B cell (primary cell): ENCODE measurements at regions not wholly inside any gene's neighbourhood (a gene's known extent, or its start where the extent isn't known, plus 50 kb on each side); places are given as distances from the start of the nearest gene placed in this dataset.

ENCODE experiments used
- ATAC-seq: fragments of 200-7000 bp; cut with Tn5 transposase; one replicate; pipeline ENCODE4 v1.10.0; 2021; ENCODE audit warnings: low read depth, mild to moderate bottlenecking, moderate number of reproducible peaks, moderate library complexity
- CTCF ChIA-PET: fragments of 350-600 bp; sonication (Branson Sonifier 250); formaldehyde crosslinking; loops from one replicate; lab custom pipeline; 2021; ENCODE audit warnings: antibody characterized with exemption, inconsistent platforms; lab: Charles Lee
- POLR2A ChIA-PET: fragments of 350-600 bp; sonication (Branson Sonifier 250); formaldehyde crosslinking; loops from one replicate; lab custom pipeline; 2021; ENCODE audit warnings: antibody characterized with exemption; lab: Charles Lee
- DNase-seq: peaks from one replicate; pipeline ENCODE4 v3.0.0; 2013
- H2AFZ ChIP-seq: 2 replicates; pipeline ENCODE4 v1.6.1; 2012; ENCODE audit warnings: mild to moderate bottlenecking, low read depth, low read length; ENCODE audit not compliant: insufficient read depth, poor library complexity, severe bottlenecking
- H3K27ac ChIP-seq, 2 donors: 1 replicate in 1 of 2; 2 replicates in 1 of 2; pipeline ENCODE4 v1.5.1; 2012 to 2013; ENCODE audit warnings: low read length in 2 of 2, mild to moderate bottlenecking in 2 of 2, moderate library complexity in 1 of 2
- H3K27me3 ChIP-seq, 4 experiments: fragments of 200-600 bp in 1 of 4; sonication (generic) in 1 of 4; replicated peaks in 1 of 4; 1 replicate in 2 of 4; 2 replicates in 2 of 4; pipeline versions ENCODE4 v1.6.1 to v1.7.0; 2013 to 2016; ENCODE audit warnings: low read length in 3 of 4, mild to moderate bottlenecking in 2 of 4, mixed read lengths in 1 of 4, moderate library complexity in 1 of 4; ENCODE audit not compliant: insufficient read depth in 4 of 4, control insufficient read depth in 3 of 4; ENCODE audit errors: control extremely low read depth in 1 of 4
- H3K36me3 ChIP-seq, 2 experiments: replicated peaks in 1 of 2; 1 replicate in 1 of 2; 2 replicates in 1 of 2; pipeline versions ENCODE4 v1.6.1 to v1.7.1; 2013; ENCODE audit warnings: low read length in 1 of 2; ENCODE audit not compliant: insufficient read depth in 2 of 2, control insufficient read depth in 1 of 2; ENCODE audit errors: control extremely low read depth in 1 of 2, extremely low read depth in 1 of 2
- H3K4me1 ChIP-seq, 2 donors: fragments of 200-600 bp in 1 of 2; sonication (generic) in 1 of 2; 1 replicate in 1 of 2; 2 replicates in 1 of 2; pipeline versions ENCODE4 v1.5.1 to v1.6.1; 2013 to 2017; ENCODE audit warnings: low read length in 2 of 2; ENCODE audit not compliant: control insufficient read depth in 2 of 2, insufficient read depth in 2 of 2
- H3K4me2 ChIP-seq: replicated peaks from 2 replicates; pipeline ENCODE3; 2012; ENCODE audit warnings: mild to moderate bottlenecking, low read depth, low read length; ENCODE audit not compliant: poor library complexity, severe bottlenecking
- H3K4me3 ChIP-seq, 5 experiments: fragments of 200-600 bp in 1 of 5; sonication (generic) in 1 of 5; 1 replicate in 3 of 5; 2 replicates in 2 of 5; pipeline versions ENCODE4 v1.5.1 to v1.7.0; 2011 to 2016; ENCODE audit warnings: low read length in 4 of 5, mild to moderate bottlenecking in 4 of 5, low read depth in 2 of 5, control low read depth in 1 of 5, moderate library complexity in 1 of 5; ENCODE audit not compliant: insufficient read depth in 1 of 5; ENCODE audit errors: control extremely low read depth in 1 of 5, extremely low read depth in 1 of 5
- H3K79me2 ChIP-seq: fragments of 200-600 bp; sonication (generic); one replicate; pipeline ENCODE4 v1.6.0; 2016; ENCODE audit warnings: low read length; ENCODE audit not compliant: control insufficient read depth, insufficient read depth
- H3K9ac ChIP-seq: fragments of 200-600 bp; sonication (generic); 2 replicates; pipeline ENCODE4 v1.6.1; 2017; ENCODE audit warnings: mild to moderate bottlenecking, low read length, moderate library complexity
- H3K9me3 ChIP-seq, 3 donors: one replicate each; pipeline versions ENCODE4 v1.6.1 to v1.7.1; 2013; ENCODE audit warnings: low read length in 2 of 3; ENCODE audit not compliant: control insufficient read depth in 2 of 3, insufficient read depth in 1 of 3; ENCODE audit errors: control extremely low read depth in 1 of 3
- H4K20me1 ChIP-seq: 2 replicates; pipeline ENCODE4 v1.6.0; 2012; ENCODE audit warnings: mild to moderate bottlenecking, low read length; ENCODE audit not compliant: insufficient read depth, control insufficient read depth, poor library complexity, severe bottlenecking
- H3K27ac Mint-ChIP-seq: one replicate; pipeline ENCODE4 v1.8.0; 2021; ENCODE audit warnings: mixed read lengths
- H3K27me3 Mint-ChIP-seq: one replicate; pipeline ENCODE4 v1.8.0; 2021; ENCODE audit warnings: mixed read lengths
- H3K4me1 Mint-ChIP-seq: one replicate; pipeline ENCODE4 v1.8.0; 2021; ENCODE audit warnings: mixed read lengths
- H3K4me3 Mint-ChIP-seq: one replicate; pipeline ENCODE4 v1.8.0; 2021; ENCODE audit warnings: mixed read lengths
- H3K9me3 Mint-ChIP-seq: one replicate; pipeline ENCODE4 v1.8.0; 2022; ENCODE audit warnings: mixed read lengths; ENCODE audit not compliant: insufficient read depth
- EZH2 ChIP-seq: IDR thresholded peaks from 2 replicates; pipeline ENCODE4 v1.6.1; 2012; ENCODE audit warnings: borderline replicate concordance, low read depth, mild to moderate bottlenecking, moderate library complexity, low read length; ENCODE audit not compliant: insufficient read depth, poor library complexity, severe bottlenecking
- WGBS: methylation state at CpG from one replicate; pipeline ENCODE4 v1.1.5; 2013; ENCODE audit warnings: missing lambda C conversion rate; ENCODE audit not compliant: insufficient coverage; 5-methylcytosine and 5-hydroxymethylcytosine counted together
- intact Hi-C: fragments of 100-400 bp; cut with micrococcal nuclease; formaldehyde crosslinking; loops from one replicate; pipeline ENCODE4 v1.10.0; 2022
- TF ChIP-seq, protein P1 (sequence below): fragments of 200-600 bp; IDR thresholded peaks from one replicate; pipeline ENCODE4 v1.8.0; 2022; ENCODE audit warnings: antibody characterized with exemption, mild to moderate bottlenecking

DNA sequence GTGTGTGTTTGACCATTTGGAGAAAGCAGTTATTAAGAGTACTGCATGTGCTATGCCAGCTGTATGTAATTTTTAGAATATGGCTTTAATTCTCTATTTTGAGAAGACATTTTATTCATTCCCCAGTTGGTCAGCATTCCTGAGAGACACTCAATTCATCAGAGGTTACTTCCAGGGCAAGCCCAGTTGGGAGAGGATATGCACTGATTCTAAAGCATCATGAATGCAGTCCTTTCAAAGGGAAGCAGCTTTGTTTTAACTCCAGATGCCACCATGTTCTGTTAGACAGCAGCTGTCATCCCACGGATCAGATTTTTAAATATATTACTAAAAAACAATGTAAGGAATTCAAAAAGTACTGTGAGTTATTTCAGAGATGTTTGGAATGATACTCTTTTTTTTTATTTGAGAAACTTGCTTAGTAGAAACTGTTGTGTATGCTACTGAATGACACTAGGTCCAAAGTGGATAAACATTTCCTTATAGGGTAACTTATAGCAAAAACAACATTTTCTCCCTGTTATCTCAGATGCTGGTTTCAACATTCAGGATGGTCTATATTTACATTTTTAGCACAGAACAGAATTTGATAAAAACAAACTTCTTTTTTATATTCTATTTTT lies 149.5 kb upstream of the B3GALT2 start:
- no peak overlapping the region for H3K27ac ChIP-seq
- H3K4me3 ChIP-seq, result no peak overlapping the region
- H3K79me2 ChIP-seq, result no peaks in the 10 kb centered on the region
- ChIA-PET CTCF (no interaction called here), POLR2A (no interaction called here)
- H4K20me1 ChIP-seq, result no peaks in the 10 kb centered on the region
- H3K4me2 ChIP-seq, result no peak overlapping the region
- no peak for TF ChIP-seq EZH2
- TF ChIP-seq, protein P1, sequence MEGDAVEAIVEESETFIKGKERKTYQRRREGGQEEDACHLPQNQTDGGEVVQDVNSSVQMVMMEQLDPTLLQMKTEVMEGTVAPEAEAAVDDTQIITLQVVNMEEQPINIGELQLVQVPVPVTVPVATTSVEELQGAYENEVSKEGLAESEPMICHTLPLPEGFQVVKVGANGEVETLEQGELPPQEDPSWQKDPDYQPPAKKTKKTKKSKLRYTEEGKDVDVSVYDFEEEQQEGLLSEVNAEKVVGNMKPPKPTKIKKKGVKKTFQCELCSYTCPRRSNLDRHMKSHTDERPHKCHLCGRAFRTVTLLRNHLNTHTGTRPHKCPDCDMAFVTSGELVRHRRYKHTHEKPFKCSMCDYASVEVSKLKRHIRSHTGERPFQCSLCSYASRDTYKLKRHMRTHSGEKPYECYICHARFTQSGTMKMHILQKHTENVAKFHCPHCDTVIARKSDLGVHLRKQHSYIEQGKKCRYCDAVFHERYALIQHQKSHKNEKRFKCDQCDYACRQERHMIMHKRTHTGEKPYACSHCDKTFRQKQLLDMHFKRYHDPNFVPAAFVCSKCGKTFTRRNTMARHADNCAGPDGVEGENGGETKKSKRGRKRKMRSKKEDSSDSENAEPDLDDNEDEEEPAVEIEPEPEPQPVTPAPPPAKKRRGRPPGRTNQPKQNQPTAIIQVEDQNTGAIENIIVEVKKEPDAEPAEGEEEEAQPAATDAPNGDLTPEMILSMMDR, result no peak
- H3K4me1 Mint-ChIP-seq, result no peaks in the 10 kb centered on the region
- no peaks in the 10 kb centered on the region for H3K27me3 ChIP-seq
- H2AFZ ChIP-seq, result no peak overlapping the region
- H3K9ac ChIP-seq, result no peak overlapping the region
- H3K9me3 Mint-ChIP-seq, result peaks cover 4% of the 10 kb centered on the region
- H3K4me1 ChIP-seq, result no peaks in the 10 kb centered on the region
- intact Hi-C loops, result no loop called here
- H3K9me3 ChIP-seq, result peaks cover 0 to 10% (median 9%) of the 10 kb centered on the region in 3 donors
- H3K4me3 Mint-ChIP-seq, result no peak overlapping the region
- ATAC-seq (no peak), DNase-seq (no peak)
- peaks cover 3% of the 10 kb centered on the region for H3K27me3 Mint-ChIP-seq
- H3K36me3 ChIP-seq, result no peaks in the 10 kb centered on the region
- no peak overlapping the region for H3K27ac Mint-ChIP-seq
- no CpG with 5 or more reads among the region's 1 CpG for WGBS

DNA sequence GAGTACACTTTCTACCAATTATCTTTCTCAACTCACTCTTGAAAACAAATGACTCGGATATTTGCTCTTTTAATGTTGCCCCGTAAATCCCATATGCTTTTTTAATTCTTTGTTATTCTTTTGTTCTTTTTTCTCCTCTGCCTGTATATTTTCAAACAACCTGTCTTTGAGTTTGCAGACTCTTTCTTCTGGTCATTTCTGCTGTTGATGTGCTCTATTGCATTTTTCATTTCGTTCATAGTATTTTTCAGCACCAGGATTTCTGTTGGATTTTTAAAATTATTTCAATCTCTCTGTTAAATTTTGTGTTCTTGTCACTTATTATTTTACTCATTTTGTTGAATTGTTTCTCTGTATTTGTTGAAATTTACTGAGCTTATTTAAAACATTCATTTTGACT lies 146.8 kb upstream of the B3GALT2 start:
- no peaks in the 10 kb centered on the region for H3K36me3 ChIP-seq
- intact Hi-C loops, result no loop called here
- Mint-ChIP-seq H3K27me3 (peaks cover 8% of the 10 kb centered on the region), H3K4me1 (no peaks in the 10 kb centered on the region), H3K9me3 (peaks cover 7% of the 10 kb centered on the region), H3K4me3 (no peak overlapping the region), H3K27ac (no peak overlapping the region)
- H3K4me2 ChIP-seq, result no peak overlapping the region
- H3K79me2 ChIP-seq, result no peaks in the 10 kb centered on the region
- TF ChIP-seq EZH2, result no peak
- TF ChIP-seq, protein P1, result no peak
- no peaks in the 10 kb centered on the region for H4K20me1 ChIP-seq
- ChIA-PET POLR2A (no interaction called here), CTCF (no interaction called here)
- no peak overlapping the region for H3K4me3 ChIP-seq
- DNase-seq (no peak), ATAC-seq (no peak)
- no CpG with 5 or more reads among the region's 3 CpGs for WGBS
- H3K4me1 ChIP-seq, result no peaks in the 10 kb centered on the region
- no peak overlapping the region for H3K9ac ChIP-seq
- H3K9me3 ChIP-seq, result peaks cover 0 to 10% (median 9%) of the 10 kb centered on the region in 3 donors
- no peak overlapping the region for H3K27ac ChIP-seq
- no peak overlapping the region for H2AFZ ChIP-seq
- H3K27me3 ChIP-seq, result no peaks in the 10 kb centered on the region
